Subcutaneous abdominal adipose tissue (tissue), 5 donors: ENCODE measurements at regions not wholly inside any gene's neighbourhood (a gene's known extent, or its start where the extent isn't known, plus 50 kb on each side); places are given as distances from the start of the nearest gene placed in this dataset.
"Not testable (repeated sequence)": the region's sequence is repeated elsewhere in the genome, so short reads cannot be mapped to it uniquely, and the experiment has no call there.

Experiments used
- H3K27ac ChIP-seq: one replicate; pipeline ENCODE4 v1.7.0; 2013; ENCODE audit warnings: low read depth, mild to moderate bottlenecking, inconsistent platforms, low read length, moderate library complexity
- H3K27me3 ChIP-seq, 5 donors: one replicate each; pipeline ENCODE4 v1.7.0; 2013; ENCODE audit warnings: low read length in 5 of 5, inconsistent platforms in 1 of 5; ENCODE audit not compliant: control insufficient read depth in 5 of 5, insufficient read depth in 4 of 5
- H3K36me3 ChIP-seq, 5 donors: one replicate each; pipeline ENCODE4 v1.7.0; 2013; ENCODE audit warnings: low read length in 5 of 5; ENCODE audit not compliant: control insufficient read depth in 5 of 5, insufficient read depth in 5 of 5
- H3K4me1 ChIP-seq, 5 donors: one replicate each; pipeline ENCODE4 v1.7.0; 2013; ENCODE audit warnings: low read length in 5 of 5, mild to moderate bottlenecking in 3 of 5, moderate library complexity in 1 of 5; ENCODE audit not compliant: control insufficient read depth in 5 of 5, insufficient read depth in 5 of 5
- H3K4me3 ChIP-seq, 5 donors: one replicate each; pipeline ENCODE4 v1.7.0; 2013; ENCODE audit warnings: low read length in 5 of 5, low read depth in 1 of 5
- H3K9ac ChIP-seq, 5 donors: one replicate each; pipeline ENCODE4 v1.7.0; 2013; ENCODE audit warnings: low read length in 5 of 5, mild to moderate bottlenecking in 4 of 5, moderate library complexity in 3 of 5
- H3K9me3 ChIP-seq, 5 donors: one replicate each; pipeline ENCODE4 v1.7.0; 2013; ENCODE audit warnings: low read length in 5 of 5; ENCODE audit not compliant: control insufficient read depth in 5 of 5
- donor health status: healthy.
- donor health status: healthy.
- donor health status: healthy.
- donor health status: healthy.
- donor health status: healthy.

GRCh38 chr2:111250448-111251030 is 129.8 kb downstream of the BCL2L11 start:
- Histone ChIP-seq H3K9me3 (no peaks in the 10 kb centered on the region), H3K36me3 (no peaks in the 10 kb centered on the region), H3K4me3 (no peak overlapping the region), H3K27me3 (no peaks in the 10 kb centered on the region), H3K9ac (no peak overlapping the region), H3K4me1 (no peaks in the 10 kb centered on the region), H3K27ac (no peak overlapping the region)

GRCh38 chr2:111251711-111252110 is 131.0 kb downstream of the BCL2L11 start:
- Histone ChIP-seq H3K9me3 (no peaks in the 10 kb centered on the region), H3K36me3 (no peaks in the 10 kb centered on the region), H3K9ac (no peak overlapping the region), H3K27me3 (no peaks in the 10 kb centered on the region), H3K27ac (no peak overlapping the region), H3K4me1 (no peaks in the 10 kb centered on the region), H3K4me3 (no peak overlapping the region)

- Histone ChIP-seq H3K27me3 (no peaks in the 10 kb centered on the region), H3K4me3 (no peak overlapping the region), H3K27ac (no peak overlapping the region), H3K9ac (no peak overlapping the region), H3K4me1 (no peaks in the 10 kb centered on the region), H3K9me3 (no peaks in the 10 kb centered on the region), H3K36me3 (no peaks in the 10 kb centered on the region)
These were observed 131.7 kb downstream of the BCL2L11 start for GRCh38 chr2:111252436-111252835.

GRCh38 chr2:111254916-111255315 is 134.2 kb downstream of the BCL2L11 start:
- H3K36me3 ChIP-seq, H3K27ac ChIP-seq, H3K9me3 ChIP-seq, H3K4me3 ChIP-seq, H3K9ac ChIP-seq, H3K4me1 ChIP-seq, H3K27me3 ChIP-seq: not testable (repeated sequence)

- not testable (repeated sequence) for H3K9me3 ChIP-seq, H3K4me1 ChIP-seq, H3K4me3 ChIP-seq, H3K27ac ChIP-seq, H3K36me3 ChIP-seq, H3K27me3 ChIP-seq, H3K9ac ChIP-seq
These were observed 135.9 kb downstream of the BCL2L11 start for GRCh38 chr2:111256628-111257027.

- not testable (repeated sequence) for H3K9me3 ChIP-seq, H3K36me3 ChIP-seq, H3K4me1 ChIP-seq, H3K9ac ChIP-seq, H3K4me3 ChIP-seq, H3K27me3 ChIP-seq, H3K27ac ChIP-seq
These were observed 136.9 kb downstream of the BCL2L11 start for GRCh38 chr2:111257607-111258006.

- not testable (repeated sequence) for H3K4me1 ChIP-seq, H3K9me3 ChIP-seq, H3K27ac ChIP-seq, H3K9ac ChIP-seq, H3K27me3 ChIP-seq, H3K36me3 ChIP-seq, H3K4me3 ChIP-seq
These were observed 137.6 kb downstream of the BCL2L11 start for GRCh38 chr2:111258318-111258717.

- H3K9ac ChIP-seq, H3K27ac ChIP-seq, H3K4me3 ChIP-seq, H3K9me3 ChIP-seq, H3K4me1 ChIP-seq, H3K36me3 ChIP-seq, H3K27me3 ChIP-seq: not testable (repeated sequence)
These were observed 142.1 kb downstream of the BCL2L11 start for GRCh38 chr2:111262627-111263379.

GRCh38 chr2:111263380-111264017 is 142.8 kb downstream of the BCL2L11 start:
- not testable (repeated sequence) for H3K36me3 ChIP-seq, H3K27me3 ChIP-seq, H3K9me3 ChIP-seq, H3K4me1 ChIP-seq, H3K9ac ChIP-seq, H3K27ac ChIP-seq, H3K4me3 ChIP-seq

GRCh38 chr2:111264956-111265355 is 144.2 kb downstream of the BCL2L11 start:
- H3K27ac ChIP-seq, H3K4me3 ChIP-seq, H3K9me3 ChIP-seq, H3K27me3 ChIP-seq, H3K4me1 ChIP-seq, H3K9ac ChIP-seq, H3K36me3 ChIP-seq: not testable (repeated sequence)
